H9 (cell line): ENCODE measurements at regions not wholly inside any gene's neighbourhood (a gene's known extent, or its start where the extent isn't known, plus 50 kb on each side); places are given as distances from the start of the nearest gene placed in this dataset.

Experiments used
- DNase-seq: peaks from one replicate; pipeline ENCODE4 v3.0.0-alpha.2; 2017
- H2AFZ ChIP-seq: one replicate; pipeline ENCODE4 v1.6.1; 2013; ENCODE audit warnings: mild to moderate bottlenecking, low read length, control low read depth, moderate library complexity
- H2AK5ac ChIP-seq: 2 replicates; pipeline ENCODE4 v1.6.1; 2013; ENCODE audit warnings: low read length, control low read depth, mixed read lengths; ENCODE audit not compliant: insufficient read length
- H2BK120ac ChIP-seq: one replicate; pipeline ENCODE4 v1.6.1; 2013; ENCODE audit warnings: low read depth, mild to moderate bottlenecking, low read length, control low read depth, inconsistent platforms; ENCODE audit not compliant: poor library complexity, severe bottlenecking
- H2BK12ac ChIP-seq: 2 replicates; pipeline ENCODE4 v1.6.1; 2013; ENCODE audit warnings: low read length, control low read depth, mixed read lengths, low read depth; ENCODE audit not compliant: insufficient read length
- H2BK15ac ChIP-seq: 2 replicates; pipeline ENCODE4 v1.6.1; 2013; ENCODE audit warnings: low read depth, low read length, control low read depth
- H2BK20ac ChIP-seq: one replicate; pipeline ENCODE4 v1.6.1; 2013; ENCODE audit warnings: low read depth, mild to moderate bottlenecking, low read length, control low read depth, inconsistent platforms; ENCODE audit not compliant: poor library complexity, severe bottlenecking
- H2BK5ac ChIP-seq: 2 replicates; pipeline ENCODE4 v1.6.1; 2013; ENCODE audit warnings: low read length, control low read depth, mixed read lengths; ENCODE audit not compliant: insufficient read length
- H3K14ac ChIP-seq: 2 replicates; pipeline ENCODE4 v1.6.1; 2013; ENCODE audit warnings: low read length, control low read depth; ENCODE audit not compliant: insufficient read depth
- H3K18ac ChIP-seq: 2 replicates; pipeline ENCODE4 v1.6.1; 2013; ENCODE audit warnings: low read depth, mild to moderate bottlenecking, mixed read lengths, low read length, control low read depth; ENCODE audit not compliant: insufficient read length
- H3K23ac ChIP-seq: 2 replicates; pipeline ENCODE4 v1.6.1; 2013; ENCODE audit warnings: low read length, control low read depth, mixed read lengths, low read depth; ENCODE audit not compliant: insufficient read length
- H3K23me2 ChIP-seq: 2 replicates; pipeline ENCODE4 v1.6.1; 2013; ENCODE audit warnings: low read depth, mild to moderate bottlenecking, mixed read lengths, low read length, control low read depth; ENCODE audit not compliant: insufficient read length, poor library complexity, severe bottlenecking
- H3K27ac ChIP-seq: 2 replicates; pipeline ENCODE4 v1.5.1; 2013; ENCODE audit warnings: low read length, control low read depth, mixed read lengths, low read depth; ENCODE audit not compliant: insufficient read length
- H3K27me3 ChIP-seq: 2 replicates; pipeline ENCODE4 v1.6.1; 2013; ENCODE audit warnings: low read length, control low read depth, inconsistent platforms; ENCODE audit not compliant: insufficient read depth
- H3K4ac ChIP-seq: 2 replicates; pipeline ENCODE4 v1.6.1; 2013; ENCODE audit warnings: low read depth, mild to moderate bottlenecking, control low read depth, inconsistent platforms, low read length, moderate library complexity
- H3K4me1 ChIP-seq: 2 replicates; pipeline ENCODE4 v1.6.1; 2013; ENCODE audit warnings: low read length, control low read depth, inconsistent platforms; ENCODE audit not compliant: insufficient read depth
- H3K4me2 ChIP-seq: 2 replicates; pipeline ENCODE4 v1.6.1; 2013; ENCODE audit warnings: low read length, control low read depth, mixed read lengths; ENCODE audit not compliant: insufficient read length, insufficient read depth
- H3K56ac ChIP-seq: 2 replicates; pipeline ENCODE4 v1.6.1; 2013; ENCODE audit warnings: low read depth, mild to moderate bottlenecking, mixed read lengths, low read length, control low read depth; ENCODE audit not compliant: insufficient read length
- H3K79me1 ChIP-seq: 2 replicates; pipeline ENCODE4 v1.6.1; 2013; ENCODE audit warnings: low read depth, mild to moderate bottlenecking, moderate library complexity, low read length, control low read depth, inconsistent platforms; ENCODE audit not compliant: insufficient read depth, poor library complexity, severe bottlenecking
- H3K79me2 ChIP-seq: 2 replicates; pipeline ENCODE4 v1.6.1; 2013; ENCODE audit warnings: low read length, control low read depth, inconsistent platforms; ENCODE audit not compliant: insufficient read depth
- H3K9ac ChIP-seq: 2 replicates; pipeline ENCODE4 v1.6.1; 2013; ENCODE audit warnings: low read length, control low read depth, mixed read lengths; ENCODE audit not compliant: insufficient read length; ENCODE audit errors: extremely low read depth
- H3K9me3 ChIP-seq: one replicate; pipeline ENCODE4 v1.6.1; 2013; ENCODE audit warnings: low read depth, low read length, inconsistent platforms; ENCODE audit not compliant: control insufficient read depth
- H3T11ph ChIP-seq: one replicate; pipeline ENCODE4 v1.6.1; 2013; ENCODE audit warnings: mild to moderate bottlenecking, low read length, control low read depth, inconsistent platforms
- H4K20me1 ChIP-seq: one replicate; pipeline ENCODE4 v1.6.1; 2013; ENCODE audit not compliant: control insufficient read depth, insufficient read length, insufficient read depth
- H4K5ac ChIP-seq: 2 replicates; pipeline ENCODE4 v1.6.1; 2013; ENCODE audit warnings: low read depth, mild to moderate bottlenecking, mixed read lengths, low read length, control low read depth; ENCODE audit not compliant: insufficient read length
- H4K8ac ChIP-seq: replicated peaks from 2 replicates; pipeline ENCODE4 v1.6.1; 2013; ENCODE audit warnings: low read length, control low read depth, mixed read lengths, low read depth; ENCODE audit not compliant: insufficient read length
- H4K91ac ChIP-seq: 2 replicates; pipeline ENCODE4 v1.6.1; 2013; ENCODE audit warnings: low read depth, mild to moderate bottlenecking, moderate library complexity, mixed read lengths, low read length, control low read depth; ENCODE audit not compliant: insufficient read length
- H3K27ac Mint-ChIP-seq, 3 experiments: 2 replicates in 2 of 3; 3 replicates in 1 of 3; pipeline ENCODE4 v1.8.0; 2020 to 2021; ENCODE audit warnings: mixed read lengths in 3 of 3, mild to moderate bottlenecking in 1 of 3, moderate library complexity in 1 of 3
- H3K27me3 Mint-ChIP-seq: 2 replicates; pipeline ENCODE4 v1.8.0; 2021; ENCODE audit warnings: low read depth, mild to moderate bottlenecking, moderate library complexity, mixed read lengths
- H3K36me3 Mint-ChIP-seq, 3 experiments: 2 replicates in 2 of 3; 3 replicates in 1 of 3; pipeline ENCODE4 v1.8.0; 2020 to 2021; ENCODE audit warnings: low read depth in 3 of 3, mixed read lengths in 3 of 3; ENCODE audit not compliant: insufficient read depth in 1 of 3
- H3K4me1 Mint-ChIP-seq, 2 experiments: 2 replicates each; pipeline ENCODE4 v1.8.0; 2020; ENCODE audit warnings: mixed read lengths in 2 of 2
- H3K4me3 Mint-ChIP-seq, 2 experiments: 2 replicates in 1 of 2; 3 replicates in 1 of 2; pipeline ENCODE4 v1.8.0; 2020 to 2021; ENCODE audit warnings: mild to moderate bottlenecking in 2 of 2, mixed read lengths in 2 of 2, moderate library complexity in 1 of 2
- H3K9me3 Mint-ChIP-seq, 2 experiments: 2 replicates in 1 of 2; 3 replicates in 1 of 2; pipeline ENCODE4 v1.8.0; 2020; ENCODE audit warnings: mild to moderate bottlenecking in 2 of 2, mixed read lengths in 2 of 2, moderate library complexity in 1 of 2
- CTCF ChIP-seq: fragments of 200-600 bp; sonication (generic); conservative IDR thresholded peaks from 3 replicates; pipeline ENCODE4 v1.8.0; 2021; ENCODE audit warnings: antibody characterized with exemption, mild to moderate bottlenecking
- WGBS: extraction: QIAGEN DNeasy Blood & Tissue Kit; methylation state at CpG from one replicate; pipeline ENCODE4 v1.1.7; 2013; ENCODE audit warnings: missing lambda C conversion rate, low lambda C conversion rate, mixed read lengths; ENCODE audit not compliant: insufficient read length; ENCODE audit errors: extremely low coverage; 5-methylcytosine and 5-hydroxymethylcytosine counted together

- H2BK120ac ChIP-seq = no peak overlapping the region
- H4K20me1 ChIP-seq = no peaks in the 10 kb centered on the region
- H3K4me2 ChIP-seq = no peak overlapping the region
- no peak overlapping the region for H2BK5ac ChIP-seq
- H2AFZ ChIP-seq = no peak overlapping the region
- no peak overlapping the region for H3K9ac ChIP-seq
- TF ChIP-seq CTCF = no peak
- peaks cover 22 to 27% of the 10 kb centered on the region in 2 experiments for H3K9me3 Mint-ChIP-seq
- no peaks in the 10 kb centered on the region for H3K23me2 ChIP-seq
- H2BK20ac ChIP-seq = no peak overlapping the region
- H3K4me1 Mint-ChIP-seq = no peaks in the 10 kb centered on the region
- H3K4me1 ChIP-seq = no peaks in the 10 kb centered on the region
- H4K5ac ChIP-seq = no peak overlapping the region
- H3K4me3 Mint-ChIP-seq = no peak overlapping the region
- H4K91ac ChIP-seq = no peak overlapping the region
- no peak overlapping the region for H2AK5ac ChIP-seq
- no CpG with 5 or more reads among the region's 3 CpGs for WGBS
- H3K36me3 Mint-ChIP-seq = peaks cover 9 to 17% (median 10%) of the 10 kb centered on the region in 3 experiments; a peak in 6 of 7 replicates
- no peak overlapping the region for H3K14ac ChIP-seq
- no peaks in the 10 kb centered on the region for H3K79me1 ChIP-seq
- H4K8ac ChIP-seq = no peak overlapping the region
- H3K79me2 ChIP-seq = no peaks in the 10 kb centered on the region
- no peak overlapping the region for H3K27ac ChIP-seq
- no peak overlapping the region for H3T11ph ChIP-seq
- no peak overlapping the region for H3K4ac ChIP-seq
- no peak overlapping the region for H3K27ac Mint-ChIP-seq
- H3K9me3 ChIP-seq = no peaks in the 10 kb centered on the region
- H2BK12ac ChIP-seq = no peak overlapping the region
- peaks cover 7% of the 10 kb centered on the region; the same call in 1 of the 2 replicates for H3K27me3 ChIP-seq
- peaks cover 64% of the 10 kb centered on the region for H3K27me3 Mint-ChIP-seq
- no peak overlapping the region for H3K56ac ChIP-seq
- DNase-seq = no peak
- no peak overlapping the region for H3K18ac ChIP-seq
- no peak overlapping the region for H3K23ac ChIP-seq
- H2BK15ac ChIP-seq = no peak overlapping the region
Observed at GRCh38 chr9:100661668-100662067, 83.8 kb downstream of the CAVIN4 start.
